OCI-LY3 (cell line): ENCODE measurements at regions not wholly inside any gene's neighbourhood (a gene's known extent, or its start where the extent isn't known, plus 50 kb on each side); places are given as distances from the start of the nearest gene placed in this dataset.

Source experiments
- CTCF ChIP-seq: fragments of 200-600, 300-600 bp; sonication (generic); IDR thresholded peaks from 2 replicates; pipeline ENCODE4 v1.5.1; 2014; ENCODE audit warnings: antibody characterized with exemption, low read length, low read depth
- EZH2phosphoT487 ChIP-seq: fragments of 200-600 bp; shearing (Covaris generic); IDR thresholded peaks from 2 replicates; pipeline ENCODE4 v1.6.1; 2018; ENCODE audit warnings: antibody characterized with exemption, mixed run types, low read depth

- TF ChIP-seq CTCF (no peak), EZH2phosphoT487 (no peak)
These were observed 502.2 kb upstream of the OLFM3 start for GRCh38 chr1:102498929-102499328.
